IPS DF 19.7 (cell line): ENCODE measurements at regions not wholly inside any gene's neighbourhood (a gene's known extent, or its start where the extent isn't known, plus 50 kb on each side); places are given as distances from the start of the nearest gene placed in this dataset.

Experiments used
- DNase-seq: peaks from one replicate; pipeline ENCODE4 v3.0.0-alpha.2; 2013; ENCODE audit warnings: low read depth, low spot score

- DNase-seq = no peak
Observed at GRCh38 chr4:182048871-182049270, 194.3 kb upstream of the TENM3 start.

GRCh38 chr4:182056866-182057265, 186.3 kb upstream of the TENM3 start:
- no peak for DNase-seq

- no peak for DNase-seq
Observed at GRCh38 chr4:182062458-182062857, 180.7 kb upstream of the TENM3 start.

- no peak for DNase-seq
Observed at GRCh38 chr4:182062936-182063335, 180.3 kb upstream of the TENM3 start.

GRCh38 chr4:182063651-182064050, 179.6 kb upstream of the TENM3 start:
- no peak for DNase-seq

- DNase-seq = no peak
Observed at GRCh38 chr4:182065255-182065654, 177.9 kb upstream of the TENM3 start.

GRCh38 chr4:182066037-182066436, 177.2 kb upstream of the TENM3 start:
- DNase-seq = no peak

GRCh38 chr4:182067828-182068227, 175.4 kb upstream of the TENM3 start:
- no peak for DNase-seq

- no peak for DNase-seq
Observed at GRCh38 chr4:182068920-182069319, 174.3 kb upstream of the TENM3 start.

GRCh38 chr4:182073278-182073677, 169.9 kb upstream of the TENM3 start:
- DNase-seq = no peak

GRCh38 chr4:182074139-182074538, 169.1 kb upstream of the TENM3 start:
- DNase-seq = no peak

GRCh38 chr4:182074810-182075209, 168.4 kb upstream of the TENM3 start:
- no peak for DNase-seq

GRCh38 chr4:182082910-182083309, 160.3 kb upstream of the TENM3 start:
- no peak for DNase-seq

GRCh38 chr4:182083671-182084410, 159.4 kb upstream of the TENM3 start:
- DNase-seq = no peak

GRCh38 chr4:182085051-182085480, 158.1 kb upstream of the TENM3 start:
- peak; percentile 85 for DNase-seq

GRCh38 chr4:182089326-182089725, 153.9 kb upstream of the TENM3 start:
- no peak for DNase-seq

- DNase-seq = no peak
Observed at GRCh38 chr4:182090186-182090585, 153.0 kb upstream of the TENM3 start.

GRCh38 chr4:182091128-182091527, 152.1 kb upstream of the TENM3 start:
- no peak for DNase-seq

- no peak for DNase-seq
Observed at GRCh38 chr4:182093431-182093831, 149.8 kb upstream of the TENM3 start.

GRCh38 chr4:182093935-182094334, 149.3 kb upstream of the TENM3 start:
- DNase-seq = no peak

GRCh38 chr4:182101618-182102017, 141.6 kb upstream of the TENM3 start:
- DNase-seq = no peak

GRCh38 chr4:182102576-182102975, 140.6 kb upstream of the TENM3 start:
- DNase-seq = no peak

GRCh38 chr4:182103614-182104319, 139.4 kb upstream of the TENM3 start:
- no peak for DNase-seq
